Duodenal mucosa (tissue), 2 donors: ENCODE measurements at regions not wholly inside any gene's neighbourhood (a gene's known extent, or its start where the extent isn't known, plus 50 kb on each side); places are given as distances from the start of the nearest gene placed in this dataset.

Experiments used
- H3K27ac ChIP-seq: one replicate; pipeline ENCODE4 v1.7.0; 2013; ENCODE audit warnings: low read depth, low read length
- H3K27me3 ChIP-seq, 2 donors: one replicate each; pipeline ENCODE4 v1.7.0; 2013; ENCODE audit warnings: low read length in 2 of 2, control low read depth in 1 of 2; ENCODE audit not compliant: insufficient read depth in 2 of 2, control insufficient read depth in 1 of 2
- H3K36me3 ChIP-seq, 2 donors: one replicate each; pipeline ENCODE4 v1.7.0; 2013; ENCODE audit warnings: low read length in 2 of 2, control low read depth in 1 of 2; ENCODE audit not compliant: insufficient read depth in 2 of 2, control insufficient read depth in 1 of 2
- H3K4me1 ChIP-seq, 2 donors: one replicate each; pipeline ENCODE4 v1.7.0; 2013; ENCODE audit warnings: low read length in 2 of 2, control low read depth in 1 of 2; ENCODE audit not compliant: insufficient read depth in 2 of 2, control insufficient read depth in 1 of 2
- H3K4me3 ChIP-seq, 2 donors: one replicate each; pipeline ENCODE4 v1.7.0; 2013; ENCODE audit warnings: low read length in 2 of 2, low read depth in 1 of 2
- H3K9ac ChIP-seq, 2 donors: one replicate each; pipeline ENCODE4 v1.7.0; 2013; ENCODE audit warnings: low read length in 2 of 2, low read depth in 1 of 2
- H3K9me3 ChIP-seq, 2 donors: one replicate each; pipeline ENCODE4 v1.7.0; 2013; ENCODE audit warnings: low read length in 2 of 2, control low read depth in 1 of 2; ENCODE audit not compliant: control insufficient read depth in 1 of 2

DNA sequence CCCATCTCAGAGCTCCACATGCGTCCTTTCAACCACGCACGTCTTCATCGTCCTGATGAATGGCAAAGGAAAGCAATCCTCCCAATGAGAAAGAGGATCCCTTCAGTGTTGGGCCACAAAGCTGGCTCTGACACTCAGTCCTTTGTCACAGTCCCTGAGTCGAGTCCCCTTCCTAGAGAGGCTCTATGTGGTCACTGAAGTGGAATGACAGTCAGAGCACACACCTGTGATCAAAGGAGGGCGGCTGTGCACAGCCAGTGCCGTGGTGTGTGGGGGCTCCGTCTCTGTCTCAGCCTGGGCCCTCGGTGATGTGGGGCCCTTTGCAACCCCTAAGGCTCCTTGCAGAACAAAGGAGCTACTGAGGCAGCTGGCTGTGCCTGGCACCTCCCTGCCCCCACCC, 157.3 kb upstream of the APCDD1 start:
- Histone ChIP-seq H3K9ac (no peak overlapping the region), H3K9me3 (no peaks in the 10 kb centered on the region), H3K27ac (no peak overlapping the region), H3K4me3 (no peak overlapping the region), H3K36me3 (no peaks in the 10 kb centered on the region), H3K27me3 (no peaks in the 10 kb centered on the region), H3K4me1 (no peaks in the 10 kb centered on the region)

DNA sequence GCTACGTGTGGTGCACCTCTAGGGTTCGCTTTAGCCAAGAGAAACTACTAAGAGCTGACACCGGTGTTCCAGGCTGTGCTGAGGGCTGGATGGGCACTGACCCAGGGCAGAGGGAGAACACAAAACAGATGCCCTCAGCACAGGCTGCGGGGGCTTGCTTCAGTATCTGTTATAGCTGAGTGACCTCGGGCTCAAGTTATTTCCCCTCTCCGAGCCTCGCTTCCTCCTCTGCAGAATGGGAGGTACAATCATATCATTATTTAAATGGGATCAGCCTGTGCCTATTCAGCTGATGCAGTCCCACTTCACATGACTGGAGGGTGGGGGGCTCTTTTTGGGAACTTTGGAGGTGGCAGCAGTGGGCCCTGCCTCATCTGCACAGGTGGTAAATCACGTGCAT, 156.1 kb upstream of the APCDD1 start:
- H3K36me3 ChIP-seq, result no peaks in the 10 kb centered on the region
- H3K9ac ChIP-seq, result no peak overlapping the region
- H3K27me3 ChIP-seq, result no peaks in the 10 kb centered on the region
- no peaks in the 10 kb centered on the region for H3K9me3 ChIP-seq
- no peak overlapping the region for H3K27ac ChIP-seq
- H3K4me3 ChIP-seq, result no peak overlapping the region
- no peaks in the 10 kb centered on the region for H3K4me1 ChIP-seq

DNA sequence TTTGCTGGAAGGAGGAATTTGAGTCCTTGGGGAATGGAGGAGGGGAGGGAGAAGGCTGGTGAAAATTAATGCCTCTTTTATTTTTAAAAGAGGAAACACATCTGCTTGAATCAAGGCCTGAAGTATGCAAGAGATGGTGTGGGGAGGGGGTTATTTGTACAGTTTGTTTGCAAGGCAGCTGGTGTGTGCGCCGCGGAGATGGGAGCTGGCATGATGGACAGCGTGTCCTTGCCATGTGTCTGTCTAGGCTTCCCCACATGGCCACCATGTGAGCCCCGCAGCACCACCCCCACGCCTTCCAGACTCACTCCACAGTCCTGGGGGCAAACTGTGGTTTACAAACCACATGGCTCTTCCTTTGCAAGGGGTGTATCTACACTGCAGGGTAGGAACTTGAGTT, 154.8 kb upstream of the APCDD1 start:
- H3K4me1 ChIP-seq, result no peaks in the 10 kb centered on the region
- H3K9ac ChIP-seq, result no peak overlapping the region
- no peaks in the 10 kb centered on the region for H3K9me3 ChIP-seq
- no peak overlapping the region for H3K27ac ChIP-seq
- H3K4me3 ChIP-seq, result no peak overlapping the region
- H3K36me3 ChIP-seq, result no peaks in the 10 kb centered on the region
- H3K27me3 ChIP-seq, result no peaks in the 10 kb centered on the region

DNA sequence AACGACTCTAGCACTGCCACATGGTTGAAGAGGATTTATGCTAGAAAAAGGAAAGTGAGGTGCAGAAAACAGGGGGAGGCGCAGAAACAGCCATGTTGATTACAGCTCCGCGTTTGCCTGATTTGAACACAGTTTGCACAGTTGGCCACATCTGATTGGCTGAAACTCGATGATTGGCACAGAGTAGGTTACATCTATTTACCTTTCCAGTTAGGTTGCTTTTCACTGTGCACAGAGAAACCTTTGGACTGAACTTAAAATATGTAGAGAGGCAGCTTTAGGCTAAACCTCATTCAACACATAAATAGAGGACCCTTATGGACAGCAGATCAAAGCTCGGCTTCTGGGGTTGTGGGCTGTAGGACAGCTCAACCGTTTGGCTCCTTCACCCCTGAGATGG, 153.7 kb upstream of the APCDD1 start:
- Histone ChIP-seq H3K9ac (no peak overlapping the region), H3K36me3 (no peaks in the 10 kb centered on the region)

DNA sequence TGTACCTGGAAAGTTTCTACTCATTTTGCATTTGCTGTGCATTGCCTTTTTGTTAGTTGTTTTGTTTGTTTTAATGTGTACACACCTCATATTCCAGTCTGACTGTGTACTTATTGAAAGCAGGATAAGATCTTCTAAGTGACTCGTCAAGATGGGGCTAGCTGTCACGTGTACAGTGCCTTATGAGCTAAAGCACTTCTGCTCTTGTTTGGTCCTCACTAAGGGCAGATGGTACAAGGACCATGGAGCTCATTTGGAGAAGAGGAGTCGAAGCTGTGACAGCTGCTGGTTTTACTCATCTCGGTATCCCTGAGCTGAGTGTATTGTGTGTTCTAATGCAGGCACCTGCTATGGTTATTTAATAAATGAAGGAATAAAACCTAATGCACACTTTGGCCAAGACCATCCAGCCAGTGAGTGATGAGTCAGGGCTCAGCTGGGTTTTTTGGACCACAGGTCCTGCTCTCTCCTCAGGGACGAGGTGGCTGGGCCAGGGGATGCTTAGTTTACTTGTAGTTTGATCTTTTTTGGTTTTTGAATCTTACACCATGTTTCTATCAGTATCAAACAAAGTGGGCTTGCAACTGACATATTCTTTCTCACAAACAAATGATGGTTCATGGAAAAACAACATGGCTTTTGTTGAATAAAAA, 152.5 kb upstream of the APCDD1 start:
- Histone ChIP-seq H3K9me3 (no peaks in the 10 kb centered on the region), H3K9ac (no peak overlapping the region), H3K27me3 (no peaks in the 10 kb centered on the region), H3K36me3 (no peaks in the 10 kb centered on the region), H3K4me1 (no peaks in the 10 kb centered on the region), H3K27ac (no peak overlapping the region), H3K4me3 (no peak overlapping the region)

More for the DNA sequence above, 153.7 kb upstream of the APCDD1 start:
- Histone ChIP-seq H3K4me3 (no peak overlapping the region), H3K4me1 (no peaks in the 10 kb centered on the region), H3K27me3 (no peaks in the 10 kb centered on the region), H3K27ac (no peak overlapping the region), H3K9me3 (no peaks in the 10 kb centered on the region)

DNA sequence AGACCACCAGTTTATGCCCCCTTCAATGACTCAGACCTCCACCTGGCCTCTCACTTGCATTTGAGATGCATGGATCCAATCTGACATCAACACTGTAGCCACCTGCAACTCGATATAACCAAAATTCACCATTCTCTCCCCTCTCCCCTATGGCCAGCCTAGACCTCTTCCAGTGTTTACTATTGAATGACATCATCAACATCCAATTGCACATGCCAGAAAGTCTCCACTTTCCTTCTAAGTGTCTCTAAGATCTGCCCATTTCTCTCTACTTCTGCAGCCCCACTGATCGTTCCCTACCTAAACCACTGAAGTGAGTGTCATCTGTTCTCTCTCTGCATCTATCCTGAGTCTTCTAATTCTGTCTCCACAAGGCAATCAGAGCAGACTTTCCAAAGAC, 151.3 kb upstream of the APCDD1 start:
- Histone ChIP-seq H3K9ac (no peak overlapping the region), H3K4me3 (no peak overlapping the region), H3K36me3 (no peaks in the 10 kb centered on the region), H3K9me3 (no peaks in the 10 kb centered on the region), H3K27me3 (no peaks in the 10 kb centered on the region), H3K27ac (no peak overlapping the region), H3K4me1 (no peaks in the 10 kb centered on the region)

DNA sequence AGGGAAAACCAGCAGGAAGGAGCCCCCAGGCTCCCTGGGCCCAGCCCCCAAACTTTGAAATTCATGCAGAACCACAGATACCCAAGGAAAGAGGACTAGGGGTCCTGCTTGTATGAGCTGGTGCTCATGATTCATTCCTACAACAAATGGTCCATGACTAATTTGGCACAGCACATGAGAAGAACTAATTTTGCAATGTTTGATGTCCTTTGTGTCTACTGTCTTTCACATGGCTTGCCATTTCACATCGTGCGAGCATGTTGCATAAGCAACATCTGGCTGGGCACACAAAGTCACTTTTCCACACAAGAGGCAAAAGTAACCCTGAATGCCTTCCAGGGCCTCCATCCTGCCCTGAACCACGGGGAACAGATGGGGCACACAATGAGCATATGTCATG, 149.6 kb upstream of the APCDD1 start:
- Histone ChIP-seq H3K27ac (no peak overlapping the region), H3K4me3 (no peak overlapping the region)

DNA sequence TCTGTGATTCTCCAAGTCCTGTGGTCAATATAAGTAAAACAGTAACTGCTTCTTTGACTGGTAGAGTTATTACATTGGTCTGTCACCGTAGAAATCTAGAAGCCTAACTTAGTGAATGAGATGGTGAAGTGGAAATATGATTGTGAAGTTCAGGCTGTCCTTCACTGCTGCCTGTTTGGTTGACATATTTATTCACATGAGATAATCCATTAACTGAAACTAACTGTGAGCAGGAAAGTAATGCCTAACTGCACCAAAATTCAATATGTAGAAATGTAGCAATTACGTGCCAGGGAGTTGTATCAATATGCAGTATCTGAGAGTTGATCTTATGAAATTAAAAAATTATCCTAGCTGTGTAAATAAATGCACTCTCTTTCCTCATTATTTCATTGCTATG, 147.7 kb upstream of the APCDD1 start:
- Histone ChIP-seq H3K27me3 (no peaks in the 10 kb centered on the region), H3K9ac (no peak overlapping the region), H3K4me3 (no peak overlapping the region), H3K36me3 (no peaks in the 10 kb centered on the region), H3K9me3 (no peaks in the 10 kb centered on the region), H3K27ac (no peak overlapping the region), H3K4me1 (no peaks in the 10 kb centered on the region)

More for the DNA sequence above, 149.6 kb upstream of the APCDD1 start:
- no peaks in the 10 kb centered on the region for H3K9me3 ChIP-seq
- no peaks in the 10 kb centered on the region for H3K4me1 ChIP-seq
- no peaks in the 10 kb centered on the region for H3K36me3 ChIP-seq
- no peaks in the 10 kb centered on the region for H3K27me3 ChIP-seq
- no peak overlapping the region for H3K9ac ChIP-seq

DNA sequence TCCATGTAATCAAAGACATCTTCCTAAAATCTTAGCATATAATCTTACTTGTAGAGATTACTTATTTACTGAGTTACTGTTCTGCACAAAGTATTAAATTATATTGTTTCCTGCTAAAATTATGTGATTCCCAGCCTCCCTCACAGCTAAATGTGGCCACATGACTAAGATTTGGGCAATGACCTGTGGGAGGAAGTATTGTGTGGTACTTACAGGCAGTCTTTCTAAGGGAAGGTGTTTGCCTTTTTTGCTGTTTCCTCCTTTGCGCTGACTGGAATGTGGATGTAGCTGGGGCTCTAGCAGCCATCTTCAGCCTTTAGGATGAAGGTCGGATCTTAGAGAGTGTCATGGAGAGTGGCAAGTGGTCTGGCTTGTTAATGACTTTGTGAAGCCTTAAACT, 146.3 kb upstream of the APCDD1 start:
- no peaks in the 10 kb centered on the region for H3K36me3 ChIP-seq
- no peak overlapping the region for H3K9ac ChIP-seq
- H3K27ac ChIP-seq, result no peak overlapping the region
- no peaks in the 10 kb centered on the region for H3K27me3 ChIP-seq
- no peaks in the 10 kb centered on the region for H3K9me3 ChIP-seq
- H3K4me3 ChIP-seq, result no peak overlapping the region
- no peaks in the 10 kb centered on the region for H3K4me1 ChIP-seq

DNA sequence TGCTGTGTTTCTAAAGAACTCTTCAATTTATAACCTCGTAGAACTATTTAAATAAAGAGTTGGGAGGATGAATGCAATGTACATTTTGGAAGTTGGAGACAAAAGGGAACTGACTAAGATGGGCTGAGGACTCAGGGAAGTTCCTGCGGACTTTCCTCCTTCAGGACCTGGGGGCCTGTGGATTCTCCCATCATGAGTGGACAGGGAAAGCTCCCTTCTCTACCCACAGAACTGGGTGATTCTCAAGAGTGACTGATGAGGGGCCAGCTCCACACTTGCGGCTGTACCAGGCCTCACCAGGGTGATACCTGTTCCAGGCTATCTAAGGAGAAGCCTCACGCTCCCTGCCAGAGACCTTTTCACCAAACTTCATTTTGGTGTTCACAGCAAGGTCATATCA, 143.8 kb upstream of the APCDD1 start:
- no peaks in the 10 kb centered on the region for H3K9me3 ChIP-seq
- H3K27ac ChIP-seq, result no peak overlapping the region
- no peaks in the 10 kb centered on the region for H3K27me3 ChIP-seq
- H3K9ac ChIP-seq, result no peak overlapping the region
- no peaks in the 10 kb centered on the region for H3K36me3 ChIP-seq
- H3K4me1 ChIP-seq, result no peaks in the 10 kb centered on the region
- no peak overlapping the region for H3K4me3 ChIP-seq
